ENCODE measurements at regions not wholly inside any gene's neighbourhood (a gene's known extent, or its start where the extent isn't known, plus 50 kb on each side); places are given as distances from the start of the nearest gene placed in this dataset.
"Not testable (repeated sequence)": the region's sequence is repeated elsewhere in the genome, so short reads cannot be mapped to it uniquely, and the experiment has no call there.

DNA sequence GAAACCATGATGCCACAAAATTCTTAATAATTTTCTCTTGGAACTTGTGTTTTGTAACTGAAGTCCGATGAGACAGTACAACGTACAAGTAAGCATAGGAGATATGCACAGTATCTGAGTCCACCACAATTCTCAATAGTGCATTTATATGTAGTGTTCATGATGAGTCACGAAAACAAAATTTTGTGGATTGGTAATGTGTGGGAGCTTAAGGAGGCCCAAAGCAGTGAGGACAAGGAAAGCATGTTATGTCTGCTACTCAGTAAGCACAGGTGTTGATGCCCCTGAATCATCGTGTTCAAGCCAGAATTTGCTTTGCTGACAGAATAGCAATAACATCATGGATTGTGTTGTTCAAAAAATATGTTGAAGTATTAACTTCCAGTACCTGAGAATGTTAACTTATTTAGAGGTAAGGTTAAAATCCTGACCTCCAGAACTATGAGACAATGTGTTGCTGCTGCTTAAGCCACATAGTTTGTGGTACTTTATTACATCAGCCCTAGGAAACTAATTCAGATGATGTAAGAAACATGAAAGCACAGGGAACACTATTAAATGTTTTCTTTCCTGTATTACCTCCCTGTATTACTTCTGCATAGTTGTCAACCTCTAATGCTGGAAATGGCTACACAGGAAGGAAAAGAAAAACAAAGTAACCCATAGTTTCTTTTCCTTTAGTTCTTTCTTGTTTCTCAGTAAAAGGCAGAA lies 201.3 kb downstream of the SLITRK6 start:
- no peak for DNase-seq

DNA sequence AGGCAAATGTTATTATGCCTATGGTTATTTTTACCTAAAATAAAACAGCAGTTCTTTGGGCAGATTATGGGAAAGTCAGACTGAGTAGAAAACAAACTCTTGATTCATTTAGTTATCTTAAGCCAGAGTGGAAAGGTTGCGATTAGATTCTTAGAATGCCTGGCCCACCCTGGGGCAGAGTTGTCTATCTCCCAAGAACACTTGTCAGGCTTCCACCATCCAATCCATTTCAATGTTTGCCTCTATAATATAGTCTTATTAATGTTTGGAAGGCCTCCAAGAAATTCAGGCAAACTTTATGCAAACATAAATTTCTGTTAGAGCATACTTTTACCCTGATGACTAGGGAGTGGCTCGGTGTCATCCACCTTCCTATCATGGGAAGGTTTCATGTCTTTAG lies 207.0 kb downstream of the SLITRK6 start:
- DNase-seq: no peak

DNA sequence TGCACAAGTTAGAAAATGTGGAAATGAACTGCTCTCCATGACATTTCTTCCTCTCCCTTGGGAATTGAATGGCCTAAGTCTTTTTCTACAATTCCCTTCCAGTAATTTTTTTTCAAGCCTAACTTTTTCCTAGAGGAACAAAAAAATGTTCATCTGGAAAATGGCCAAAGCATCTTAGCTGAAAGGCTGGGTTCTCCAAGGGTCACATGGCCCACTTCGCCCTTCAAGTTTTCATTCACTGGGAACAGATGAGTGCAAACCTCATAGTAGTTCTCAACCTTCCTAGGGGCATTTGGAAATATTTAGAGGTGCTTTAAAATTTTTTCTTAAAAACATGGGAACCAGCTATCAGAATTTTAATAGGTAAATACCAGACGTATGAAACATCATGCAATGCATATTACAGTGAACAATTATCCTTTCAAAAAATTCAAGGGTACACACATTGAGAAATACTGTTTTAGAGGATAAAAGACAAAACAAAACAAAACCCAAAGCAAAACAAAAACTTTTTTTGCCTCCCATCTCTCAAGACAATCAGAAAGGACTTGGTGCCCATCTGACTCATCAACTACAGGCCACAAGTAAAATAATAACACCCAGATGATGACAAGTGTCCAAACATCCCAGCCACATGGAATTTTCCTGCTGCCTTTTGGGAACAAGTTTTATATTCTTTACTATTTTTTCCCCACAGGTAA lies 208.8 kb downstream of the SLITRK6 start:
- DNase-seq: no peak

DNA sequence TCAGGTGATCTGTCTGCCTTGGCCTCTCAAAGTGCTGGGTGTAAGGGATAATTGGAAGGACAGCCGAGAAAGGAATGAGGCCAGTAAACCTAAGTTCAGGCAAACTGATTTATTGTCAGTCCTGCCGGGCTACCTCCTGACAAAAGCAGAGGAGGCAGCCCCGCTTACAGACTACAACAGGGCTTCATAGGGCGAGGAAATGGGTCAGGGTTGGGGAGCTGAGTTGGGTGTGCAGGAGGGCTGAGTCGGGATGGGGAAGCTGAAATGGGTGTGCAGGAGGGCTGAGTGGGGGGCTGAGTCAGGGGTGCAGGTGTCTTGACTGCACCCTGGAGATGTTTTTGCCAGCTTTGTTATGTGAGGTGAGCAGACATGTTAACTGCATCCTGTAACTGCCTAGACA lies 210.2 kb downstream of the SLITRK6 start:
- no peak for DNase-seq

DNA sequence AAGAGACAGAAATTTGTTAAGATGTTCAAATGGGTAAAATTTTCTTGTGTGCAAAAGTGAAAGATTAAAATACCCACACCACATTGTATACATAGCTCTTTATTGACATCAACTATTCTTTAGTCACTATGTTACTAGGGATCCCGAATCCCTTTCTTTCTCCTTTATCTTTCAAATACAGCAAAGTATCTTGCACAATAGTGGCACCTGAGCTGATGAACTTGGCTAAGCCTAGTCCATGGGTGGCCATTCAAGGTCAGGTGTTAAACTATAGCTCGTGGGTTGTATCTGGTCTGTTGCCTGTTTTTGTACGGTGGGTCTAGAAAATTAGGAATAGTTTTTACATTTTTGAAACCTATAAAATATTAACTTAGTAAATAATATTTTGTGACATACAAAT lies 210.9 kb downstream of the SLITRK6 start:
- no peak for DNase-seq

DNA sequence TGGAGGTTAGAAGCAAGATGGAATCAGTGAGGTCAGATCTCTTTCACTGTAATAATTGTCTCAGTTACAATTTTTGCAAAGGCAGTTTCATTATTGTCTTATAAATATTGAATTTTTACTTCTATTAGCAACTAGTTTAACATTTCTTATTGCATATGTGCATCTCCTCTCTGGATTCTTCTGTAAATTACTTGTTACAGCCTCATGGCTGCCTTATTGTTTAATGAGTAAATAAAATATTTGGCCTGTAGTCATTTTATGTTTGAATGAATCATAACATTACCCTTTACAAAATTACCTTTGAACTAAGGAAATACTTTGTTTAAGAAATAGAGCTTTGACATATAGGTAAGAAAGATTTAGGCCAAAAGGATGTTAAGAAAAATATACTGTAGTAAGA lies 212.4 kb downstream of the SLITRK6 start:
- DNase-seq: no peak

DNA sequence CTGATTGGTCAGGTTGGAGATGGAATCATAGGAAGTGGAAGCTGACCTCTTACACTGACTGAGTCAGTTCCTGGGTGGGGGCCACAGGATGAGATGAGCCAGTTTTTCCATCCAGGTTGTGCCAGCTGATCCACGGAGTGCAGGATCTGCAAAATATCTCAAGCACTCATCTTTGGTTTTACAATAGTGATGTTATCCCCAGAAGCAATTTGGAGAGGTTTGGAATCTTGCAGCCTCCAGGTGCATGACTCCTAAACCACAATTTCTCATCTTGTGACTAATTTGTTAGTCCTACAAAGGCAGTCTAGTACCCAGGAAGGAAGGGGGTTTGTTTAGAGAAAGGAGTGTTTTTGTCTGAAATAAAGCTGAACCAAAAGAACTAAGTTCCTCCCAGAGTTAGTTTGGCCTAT lies 212.8 kb downstream of the SLITRK6 start:
- DNase-seq: no peak

DNA sequence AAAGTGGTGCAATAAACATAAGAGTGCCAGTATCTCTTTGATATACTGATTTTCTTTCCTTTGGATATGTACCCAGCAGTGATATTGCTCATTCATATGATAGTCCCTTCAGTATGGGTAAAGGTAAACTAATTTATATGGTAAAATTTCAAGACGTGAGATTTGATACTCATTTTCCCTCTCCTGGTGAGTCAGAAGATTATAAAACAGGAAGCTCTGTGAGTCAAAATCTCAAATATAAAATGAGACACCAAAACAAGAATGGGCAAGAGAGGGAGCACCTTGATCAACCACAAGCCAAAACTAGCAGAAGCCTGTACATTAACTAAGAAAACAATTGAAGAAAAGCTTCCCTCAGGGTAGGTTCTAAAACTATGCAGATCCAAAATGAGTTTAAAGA lies 216.3 kb downstream of the SLITRK6 start:
- DNase-seq: no peak

DNA sequence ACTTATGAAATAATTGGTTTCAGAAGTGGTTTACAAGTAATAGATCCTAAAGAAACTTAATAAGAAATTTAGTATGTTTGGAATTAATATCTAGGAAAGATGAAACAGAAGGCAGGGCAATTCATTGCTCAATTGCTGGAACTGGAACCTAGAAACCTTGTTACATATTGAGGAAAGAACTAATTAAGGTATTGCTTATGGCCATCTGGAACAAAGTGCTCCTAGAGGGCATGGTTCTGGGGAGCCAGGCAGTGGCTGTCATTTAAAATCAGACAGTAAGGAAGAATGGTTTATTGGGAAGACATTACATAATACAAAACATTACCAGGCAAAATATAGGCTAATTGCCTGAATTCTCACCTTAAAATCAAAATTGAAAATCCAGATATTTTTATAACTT lies 224.1 kb downstream of the SLITRK6 start:
- DNase-seq: no peak

DNA sequence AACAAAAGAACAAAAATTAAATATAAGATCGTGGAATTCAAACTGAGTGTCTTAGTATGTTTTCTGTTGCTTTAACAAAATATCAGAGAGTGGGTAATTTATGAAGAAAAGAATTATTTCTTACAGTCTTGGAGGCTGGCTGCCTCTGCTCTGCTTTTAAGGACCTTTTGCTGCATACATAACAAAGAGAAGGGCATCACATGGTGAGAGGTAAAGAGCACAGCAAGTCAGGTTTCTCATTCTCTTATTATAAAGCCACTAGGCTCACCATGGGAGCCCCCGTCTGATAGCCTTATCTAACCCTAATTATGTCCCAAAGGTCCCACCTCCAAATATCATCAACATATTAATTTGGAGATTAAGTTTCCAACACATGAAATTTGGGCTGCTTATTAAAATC lies 231.3 kb downstream of the SLITRK6 start:
- DNase-seq: no peak

DNA sequence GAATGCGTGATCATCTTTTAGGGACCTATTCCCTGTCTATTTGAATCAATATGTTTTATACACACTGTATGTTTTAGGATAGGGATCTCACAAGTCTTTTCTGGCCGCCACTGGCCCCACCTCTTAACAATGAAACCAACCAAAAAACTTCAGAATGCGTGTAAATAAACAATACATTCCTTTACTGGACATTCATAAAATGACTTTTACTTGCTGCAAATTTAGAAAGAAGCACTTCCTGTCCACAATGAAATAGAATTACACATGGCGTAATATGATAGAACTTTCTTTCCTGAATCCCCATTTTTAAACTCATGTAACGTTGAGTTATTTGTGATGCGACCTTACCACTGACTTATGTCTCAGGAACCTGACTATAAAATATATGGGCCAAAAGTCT lies 233.6 kb downstream of the SLITRK6 start:
- no peak for DNase-seq

DNA sequence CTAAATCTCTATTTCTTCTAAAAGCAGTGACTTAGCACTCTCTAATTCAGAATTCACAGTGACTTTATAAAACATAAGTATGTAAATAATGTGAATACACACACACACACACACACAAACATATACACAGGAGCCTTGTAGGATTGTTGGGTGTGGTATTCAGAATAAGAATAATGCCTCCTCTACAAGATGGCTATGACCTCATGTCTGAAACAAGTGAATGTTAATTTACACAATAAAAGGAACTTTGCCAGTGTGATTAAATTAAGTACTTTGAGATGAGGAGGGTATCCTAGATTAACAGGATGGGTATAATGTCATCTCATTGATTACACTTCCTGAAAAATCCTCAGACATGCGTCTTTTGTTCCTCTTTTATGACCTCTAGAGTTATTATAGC lies 234.6 kb downstream of the SLITRK6 start:
- DNase-seq: no peak

DNA sequence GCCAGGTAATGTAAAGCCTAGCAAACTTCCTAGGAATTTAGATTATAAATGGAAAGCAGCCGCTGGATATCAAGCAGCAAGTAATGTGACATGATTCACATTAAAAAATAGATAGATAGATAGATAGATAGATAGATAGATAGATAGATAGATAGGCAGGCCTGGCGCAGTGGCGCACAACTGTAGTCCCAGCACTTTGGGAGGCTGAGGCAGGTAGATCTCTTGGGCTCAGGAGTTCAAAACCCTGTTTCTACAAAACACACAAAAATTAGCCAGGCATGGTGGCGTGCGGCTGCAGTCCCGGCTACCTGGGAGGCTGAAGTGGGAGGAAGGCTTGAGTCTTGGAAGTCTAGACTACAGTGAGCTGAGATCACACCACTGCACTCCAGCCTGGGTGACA lies 236.9 kb downstream of the SLITRK6 start:
- no peak for DNase-seq

DNA sequence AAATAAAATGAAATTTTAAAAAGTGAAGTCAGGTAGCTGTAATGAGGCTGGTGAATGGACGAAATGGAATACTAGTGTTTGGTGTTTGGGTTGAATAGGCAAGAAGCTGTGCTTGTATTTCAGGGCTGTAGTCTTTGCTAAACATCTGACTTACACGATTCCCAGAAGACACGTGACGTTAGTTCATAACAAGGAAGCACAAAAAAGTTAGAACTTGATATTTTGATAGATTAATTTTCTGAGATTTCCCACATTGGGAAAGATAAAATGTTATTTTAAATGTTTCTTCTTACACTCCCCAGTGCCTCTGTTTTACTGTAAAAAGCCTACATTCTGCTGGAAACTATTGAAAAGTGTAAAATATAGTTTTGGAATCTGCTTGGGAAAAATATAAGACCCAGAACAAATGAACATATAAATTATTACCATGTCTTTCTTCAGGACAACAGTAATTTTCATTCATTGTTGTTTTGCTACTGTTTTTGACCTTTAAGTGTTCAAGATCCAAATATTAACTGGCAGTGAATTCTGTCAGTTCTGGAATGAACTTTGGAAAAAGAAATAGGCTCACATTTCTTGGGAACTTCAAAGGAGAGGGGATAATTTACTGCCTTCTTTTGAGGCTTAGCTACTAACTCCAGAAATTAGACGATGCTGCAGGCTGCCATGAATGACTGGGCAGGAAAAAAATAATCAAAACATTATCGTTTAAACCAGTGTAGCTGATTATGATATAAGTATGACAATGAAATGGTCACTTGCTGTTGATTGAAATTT lies 241.3 kb downstream of the SLITRK6 start:
- no peak for DNase-seq

DNA sequence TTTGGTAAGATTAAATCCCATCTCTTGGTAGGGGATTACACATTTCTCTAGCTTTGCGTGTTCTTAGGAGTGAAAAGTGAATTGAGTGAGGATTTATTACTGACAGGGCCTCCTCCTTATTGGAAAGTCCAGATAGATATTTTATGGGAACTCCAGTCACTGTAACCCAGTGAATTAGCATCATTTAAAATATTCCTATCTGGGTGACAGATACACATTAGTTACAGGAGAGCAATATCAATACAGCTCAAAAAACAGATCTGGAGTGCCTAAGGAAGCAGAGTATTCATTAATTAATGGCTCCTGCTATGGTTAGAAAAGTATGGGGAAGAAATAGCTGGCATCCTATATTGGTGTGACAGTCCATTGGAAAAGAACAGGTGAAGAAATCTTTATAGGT lies 248.2 kb downstream of the SLITRK6 start:
- DNase-seq: no peak

DNA sequence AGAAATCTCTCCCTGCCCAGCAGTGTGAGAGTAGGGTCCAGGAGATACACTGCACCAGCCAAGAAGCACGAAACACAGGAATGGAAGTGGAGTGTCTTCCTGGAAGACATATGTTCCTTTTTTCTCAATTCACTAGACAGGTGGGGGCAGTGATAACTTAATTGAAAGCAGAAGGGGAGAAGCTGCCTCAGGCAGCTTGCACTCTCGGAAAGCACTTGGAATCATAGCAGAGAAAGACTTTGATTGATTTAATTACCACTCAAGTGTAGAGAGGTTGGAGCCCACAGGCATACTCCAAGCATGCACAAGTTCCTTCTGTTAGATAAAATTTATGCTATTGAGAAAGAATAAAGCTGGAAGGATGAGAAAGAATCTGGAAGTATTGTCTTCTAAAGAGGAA lies 249.4 kb downstream of the SLITRK6 start:
- DNase-seq: no peak

DNA sequence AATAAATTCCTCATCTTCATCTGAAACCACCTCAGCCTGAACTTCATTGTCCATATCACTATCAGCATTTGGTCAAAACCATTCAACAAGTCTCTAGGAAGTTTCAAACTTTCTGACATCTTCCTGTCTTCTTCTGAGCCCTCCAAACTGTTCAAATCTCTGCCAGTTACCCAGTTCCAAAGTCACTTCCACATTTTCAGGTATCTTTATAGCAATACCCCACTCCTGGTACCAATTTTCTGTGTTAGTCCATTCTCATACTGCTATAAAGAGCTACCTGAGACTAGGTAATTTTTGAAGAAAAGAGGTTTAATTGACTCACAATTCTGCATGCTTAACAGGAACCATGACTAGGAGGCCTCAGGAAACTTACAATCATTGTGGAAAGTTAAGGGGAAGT lies 250.4 kb downstream of the SLITRK6 start:
- not testable (repeated sequence) for DNase-seq

DNA sequence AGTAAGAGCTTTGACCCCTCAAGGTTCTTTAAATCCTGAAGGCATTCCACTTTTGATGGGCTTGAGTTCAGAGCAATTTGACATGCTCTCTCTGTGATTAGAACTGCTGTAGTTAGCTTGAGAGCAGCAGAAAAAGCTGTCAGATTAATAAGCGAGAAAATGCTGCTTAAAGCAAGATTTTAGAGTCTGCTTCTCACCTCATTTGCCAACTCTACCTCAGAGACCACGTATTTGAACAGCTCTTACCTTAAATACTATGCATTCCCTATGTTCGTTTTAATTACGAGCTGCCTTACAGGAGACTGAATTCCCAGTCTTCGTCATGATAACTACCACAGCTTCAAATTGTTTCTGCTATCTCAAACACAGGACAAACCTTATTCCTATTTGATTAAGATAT lies 253.4 kb downstream of the SLITRK6 start:
- no peak for DNase-seq

DNA sequence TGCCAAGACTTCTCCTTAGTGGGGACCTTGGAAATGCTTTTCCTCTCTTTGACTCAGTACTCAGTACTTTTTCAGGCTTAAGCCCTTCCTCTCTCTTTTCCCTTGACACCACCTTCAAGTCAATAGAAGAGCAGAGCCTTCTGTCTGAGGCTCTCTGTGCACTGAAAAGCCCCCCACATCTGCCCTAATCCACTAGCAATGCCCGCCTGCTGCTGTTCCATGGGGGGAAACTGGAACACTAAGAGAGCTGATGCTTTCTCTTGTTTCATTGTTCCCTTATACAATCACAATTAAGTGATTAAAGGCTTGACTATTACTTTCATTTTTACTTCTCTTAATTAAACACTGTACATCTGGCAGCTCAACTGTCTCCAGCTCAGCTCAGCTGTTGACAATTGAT lies 254.5 kb downstream of the SLITRK6 start:
- DNase-seq: no peak

DNA sequence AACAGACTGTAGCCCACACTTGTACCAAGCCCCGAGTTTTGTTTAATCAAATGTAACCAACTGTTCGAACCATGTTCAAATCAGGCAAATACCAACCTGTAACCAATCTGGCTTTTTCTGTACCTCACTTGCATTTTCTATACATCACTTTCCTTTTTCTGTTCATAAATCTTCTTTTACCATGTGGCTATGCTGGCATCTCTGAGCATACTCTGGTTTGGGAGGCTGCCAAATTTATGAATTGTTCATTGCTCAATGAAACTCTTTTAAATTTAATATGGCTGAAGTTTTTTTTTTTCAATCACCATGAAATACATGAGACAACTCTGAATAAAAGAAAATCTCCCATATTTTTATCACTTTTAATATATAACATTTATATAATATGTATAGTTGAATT lies 256.1 kb downstream of the SLITRK6 start:
- no peak for DNase-seq

DNA sequence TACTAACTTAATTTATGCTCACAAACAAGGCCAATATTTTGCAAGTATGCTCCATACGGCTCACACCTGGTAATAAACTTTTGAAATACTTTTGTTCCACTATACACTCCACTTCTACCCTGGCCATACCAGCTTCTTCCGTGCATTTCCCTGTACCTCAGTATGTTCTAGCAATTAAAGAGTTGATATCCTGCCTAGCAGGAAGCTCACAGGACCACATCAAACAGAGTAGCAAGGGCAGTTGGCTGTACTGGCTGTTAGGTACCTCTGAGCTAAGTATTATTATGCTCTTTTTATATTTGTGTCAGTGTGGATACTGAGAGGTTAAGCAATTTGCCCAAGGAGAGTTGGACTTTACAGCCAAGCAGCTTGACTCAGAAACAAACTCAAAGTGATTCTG lies 257.7 kb downstream of the SLITRK6 start:
- DNase-seq: no peak

DNA sequence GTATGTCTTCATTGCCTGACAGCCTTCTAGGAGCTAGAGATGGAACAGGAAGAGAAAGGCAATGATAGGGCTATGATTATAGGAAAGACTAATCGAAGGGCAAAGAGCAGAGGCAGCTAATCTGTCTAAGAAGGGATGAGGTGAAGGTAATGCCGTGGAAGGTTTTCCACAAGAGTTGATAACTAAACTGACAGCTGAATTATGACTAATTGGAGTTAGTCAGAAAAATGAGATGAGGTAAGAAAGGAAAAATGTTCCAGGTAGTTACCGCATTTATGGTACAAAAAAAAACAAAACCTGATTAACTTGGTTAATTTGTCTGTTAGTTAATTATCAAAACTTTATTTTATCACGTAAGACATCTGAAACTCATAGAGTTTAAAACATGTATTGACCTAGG lies 260.3 kb downstream of the SLITRK6 start:
- DNase-seq: no peak

DNA sequence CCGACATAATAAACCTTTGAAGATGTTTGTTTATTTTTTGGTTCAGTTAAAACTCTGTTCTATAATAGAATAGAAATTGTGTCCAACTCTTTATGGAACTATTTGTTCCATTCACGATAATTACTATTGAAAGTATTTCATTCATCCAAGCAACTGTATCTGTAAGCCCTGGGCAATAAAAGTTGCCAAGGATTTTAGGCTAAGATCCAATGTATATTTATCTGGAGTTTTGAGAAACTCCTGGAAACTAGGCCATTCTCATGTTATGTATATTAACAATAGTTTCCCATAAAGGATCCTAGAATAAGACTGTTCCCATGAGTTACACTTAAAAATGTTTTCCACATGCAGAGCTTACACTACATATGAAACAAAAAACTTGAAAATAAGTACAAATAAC lies 261.6 kb downstream of the SLITRK6 start:
- DNase-seq: no peak

DNA sequence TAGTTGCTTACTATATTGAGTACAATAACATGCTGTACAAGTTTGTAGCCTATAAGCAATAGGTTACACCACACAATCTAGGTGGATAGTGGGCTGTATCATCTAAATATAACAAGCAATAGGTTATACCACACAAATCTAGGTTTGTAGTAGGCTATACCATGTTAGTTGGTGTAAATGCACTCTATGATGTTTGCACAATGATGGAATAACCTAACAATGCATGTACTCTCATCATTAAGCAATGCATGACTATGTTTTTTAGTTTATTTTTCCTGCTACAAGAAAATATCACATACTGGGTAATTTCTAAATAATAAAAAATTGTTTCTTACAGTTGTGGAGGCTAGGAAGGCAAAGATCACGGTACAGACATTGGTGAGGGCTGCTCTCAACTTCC lies 262.5 kb downstream of the SLITRK6 start:
- DNase-seq: no peak

Data from DMS153 (cell line).